ENCODE measurements at regions not wholly inside any gene's neighbourhood (a gene's known extent, or its start where the extent isn't known, plus 50 kb on each side); places are given as distances from the start of the nearest gene placed in this dataset.

- TF ChIP-seq CTCF (IDR thresholded peaks at IDR 0.05; ENCODE audit: borderline replicate concordance, extremely low read depth, low read length, poor library complexity, severe bottlenecking) (no peak), EZH2 (IDR thresholded peaks at IDR 0.05; ENCODE audit: borderline replicate concordance, low read depth, low read length, severe bottlenecking) (no peak)
Measured at GRCh38 chr11:133653336-133653735, 121.0 kb upstream of the OPCML start.

All from DND-41 (cell line).